Neural crest cell (in vitro differentiated cells): ENCODE measurements at regions not wholly inside any gene's neighbourhood (a gene's known extent, or its start where the extent isn't known, plus 50 kb on each side); places are given as distances from the start of the nearest gene placed in this dataset.

Source experiments
- DNase-seq: peaks from one replicate; pipeline ENCODE4 v3.0.0; 2021; ENCODE audit warnings: low read depth, mixed read lengths, low spot score
- H3K27ac Mint-ChIP-seq: one replicate; pipeline ENCODE4 v1.8.0; 2021; ENCODE audit warnings: mild to moderate bottlenecking, mixed read lengths; ENCODE audit not compliant: unreplicated experiment
- H3K27me3 Mint-ChIP-seq: 2 replicates; pipeline ENCODE4 v1.8.0; 2021; ENCODE audit warnings: low read depth, mild to moderate bottlenecking, mixed read lengths
- H3K36me3 Mint-ChIP-seq: 2 replicates; pipeline ENCODE4 v1.8.0; 2021; ENCODE audit warnings: low read depth, mild to moderate bottlenecking, mixed read lengths
- H3K4me1 Mint-ChIP-seq: 2 replicates; pipeline ENCODE4 v1.8.0; 2021; ENCODE audit warnings: mixed read lengths
- H3K4me3 Mint-ChIP-seq: one replicate; pipeline ENCODE4 v1.8.0; 2021; ENCODE audit warnings: mild to moderate bottlenecking, mixed read lengths
- H3K9me3 Mint-ChIP-seq: 2 replicates; pipeline ENCODE4 v1.8.0; 2021; ENCODE audit warnings: mixed read lengths
- CTCF ChIP-seq: fragments of 200-600 bp; sonication (generic); conservative IDR thresholded peaks from 2 replicates; pipeline ENCODE4 v1.5.0; 2021; ENCODE audit warnings: antibody characterized with exemption, mild to moderate bottlenecking

- Mint-ChIP-seq H3K4me3 (no peak overlapping the region), H3K4me1 (peaks cover 16% of the 10 kb centered on the region), H3K36me3 (no peaks in the 10 kb centered on the region), H3K27ac (no peak overlapping the region), H3K9me3 (no peaks in the 10 kb centered on the region), H3K27me3 (peaks cover 2% of the 10 kb centered on the region)
- no peak for TF ChIP-seq CTCF
- DNase-seq: no peak
Measured at GRCh38 chr5:12332480-12332879, 428.2 kb upstream of the CTNND2 start.

- Mint-ChIP-seq H3K9me3 (no peaks in the 10 kb centered on the region), H3K4me3 (no peak overlapping the region), H3K27me3 (peaks cover 2% of the 10 kb centered on the region), H3K36me3 (no peaks in the 10 kb centered on the region), H3K27ac (no peak overlapping the region), H3K4me1 (peaks cover 16% of the 10 kb centered on the region)
- no peak for TF ChIP-seq CTCF
- no peak for DNase-seq
Measured at GRCh38 chr5:12330993-12331588, 426.8 kb upstream of the CTNND2 start.

GRCh38 chr5:12330381-12330780 lies 426.1 kb upstream of the CTNND2 start:
- Mint-ChIP-seq H3K4me1 (peaks cover 16% of the 10 kb centered on the region), H3K4me3 (no peak overlapping the region)
- no peak for TF ChIP-seq CTCF

GRCh38 chr5:12323637-12324229 lies 419.5 kb upstream of the CTNND2 start:
- Mint-ChIP-seq H3K27me3 (no peaks in the 10 kb centered on the region), H3K27ac (no peak overlapping the region), H3K9me3 (peaks cover 2% of the 10 kb centered on the region), H3K36me3 (no peaks in the 10 kb centered on the region), H3K4me1 (peaks cover 10% of the 10 kb centered on the region), H3K4me3 (no peak overlapping the region)
- DNase-seq: no peak
- TF ChIP-seq CTCF: no peak

More at GRCh38 chr5:12330381-12330780, 426.1 kb upstream of the CTNND2 start:
- Mint-ChIP-seq H3K27me3 (peaks cover 2% of the 10 kb centered on the region), H3K27ac (no peak overlapping the region), H3K9me3 (no peaks in the 10 kb centered on the region), H3K36me3 (no peaks in the 10 kb centered on the region)
- DNase-seq: no peak

GRCh38 chr5:12322042-12322441 lies 417.8 kb upstream of the CTNND2 start:
- Mint-ChIP-seq H3K4me1 (peaks cover 10% of the 10 kb centered on the region), H3K36me3 (no peaks in the 10 kb centered on the region), H3K9me3 (peaks cover 2% of the 10 kb centered on the region), H3K27ac (no peak overlapping the region), H3K4me3 (no peak overlapping the region), H3K27me3 (no peaks in the 10 kb centered on the region)
- TF ChIP-seq CTCF: no peak
- DNase-seq: no peak
